GM12878 (cell line): ENCODE measurements at regions not wholly inside any gene's neighbourhood (a gene's known extent, or its start where the extent isn't known, plus 50 kb on each side); places are given as distances from the start of the nearest gene placed in this dataset.
A peak's percentile ranks its signal among the peaks of the same experiment; 100 is the strongest.

Source experiments
- ATAC-seq: fragments of 200-7000 bp; cut with Tn5 transposase; 3 replicates; pipeline ENCODE4 v1.9.1; 2020; ENCODE audit warnings: mild to moderate bottlenecking, moderate library complexity
- BruUV-seq: library from RNA; stranded (reverse); fragments of 400-500 nt; replicated peaks from 2 replicates; lab custom pipeline; 2021; lab: Mats Ljungman, UMichigan
- CTCF ChIA-PET: fragments of 300-600 bp; sonication (Branson Sonifier 250); formaldehyde crosslinking; extraction: SDS; loops from one replicate; lab custom pipeline; 2021; ENCODE audit warnings: inconsistent platforms; lab: Yijun Ruan, JAX
- POLR2A ChIA-PET: fragments of 350-600 bp; formaldehyde crosslinking; extraction: SDS; loops from one replicate; lab custom pipeline; 2021; ENCODE audit warnings: inconsistent platforms; lab: Charles Lee
- RAD21 ChIA-PET: fragments of 300-600 bp; sonication (Branson Sonifier 250); formaldehyde crosslinking; loops from one replicate; lab custom pipeline; 2023; ENCODE audit warnings: antibody characterized with exemption; ENCODE audit not compliant: unreplicated experiment; lab: Charles Lee
- SMC1A ChIA-PET: fragments of 300-600 bp; sonication (Branson Sonifier 250); formaldehyde crosslinking; loops from one replicate; lab custom pipeline; 2023; ENCODE audit not compliant: unreplicated experiment, uncharacterized antibody; lab: Charles Lee
- DNase-seq: peaks from one replicate; pipeline ENCODE4 v3.0.0-alpha.2; 2011; ENCODE audit warnings: low read depth, low spot score
- FAIRE-seq: peaks from 3 replicates; lab custom pipeline; 2011; peaks lifted over from hg19 to GRCh38; lab: Jason Lieb, UNC
- H2AFZ ChIP-seq: 2 replicates; pipeline ENCODE4 v1.6.0; 2011; ENCODE audit warnings: low read depth, low read length, control low read depth; ENCODE audit not compliant: control insufficient read depth
- H3K27ac ChIP-seq: 2 replicates; pipeline ENCODE4 v1.5.1; 2011; ENCODE audit warnings: control low read depth; ENCODE audit not compliant: control insufficient read depth, insufficient read depth
- H3K27me3 ChIP-seq, 2 experiments: replicated peaks in 1 of 2; 2 replicates each; pipeline versions ENCODE4 v1.6.0 to v1.6.1; 2011; ENCODE audit warnings: low read length in 1 of 2; ENCODE audit not compliant: control insufficient read depth in 2 of 2, insufficient read depth in 2 of 2
- H3K36me3 ChIP-seq, 2 experiments: 2 replicates each; pipeline ENCODE4 v1.5.1; 2011; ENCODE audit warnings: low read length in 1 of 2; ENCODE audit not compliant: control insufficient read depth in 2 of 2, insufficient read depth in 2 of 2
- H3K4me1 ChIP-seq: 2 replicates; pipeline ENCODE4 v1.6.1; 2011; ENCODE audit warnings: mild to moderate bottlenecking, low read length, moderate library complexity, mixed read lengths; ENCODE audit not compliant: control insufficient read depth, insufficient read depth
- H3K4me2 ChIP-seq: 2 replicates; pipeline ENCODE4 v1.6.0; 2011; ENCODE audit warnings: control low read depth; ENCODE audit not compliant: control insufficient read depth, insufficient read depth
- H3K4me3 ChIP-seq: fragments of 200-600 bp; sonication (generic); 2 replicates; pipeline ENCODE4 v1.5.1; 2016
- H3K79me2 ChIP-seq: 2 replicates; pipeline ENCODE4 v1.6.0; 2011; ENCODE audit warnings: low read length; ENCODE audit not compliant: control insufficient read depth, insufficient read depth
- H3K9ac ChIP-seq: 2 replicates; pipeline ENCODE4 v1.8.0; 2011; ENCODE audit warnings: low read length, control low read depth, mixed read lengths; ENCODE audit not compliant: control insufficient read depth, insufficient read depth
- H3K9me3 ChIP-seq: replicated peaks from 3 replicates; pipeline ENCODE4 v1.5.1; 2011; ENCODE audit warnings: mild to moderate bottlenecking, low read length; ENCODE audit not compliant: control insufficient read depth, insufficient read depth
- H4K20me1 ChIP-seq: 2 replicates; pipeline ENCODE4 v1.6.0; 2011; ENCODE audit not compliant: control insufficient read depth, insufficient read depth
- ATF2 ChIP-seq: IDR thresholded peaks from 2 replicates; pipeline ENCODE4 v1.6.1; 2012; ENCODE audit warnings: low read length, inconsistent platforms
- ATF3 ChIP-seq: IDR thresholded peaks from 2 replicates; pipeline ENCODE4 v1.6.1; 2011; ENCODE audit warnings: low read depth, mild to moderate bottlenecking, low read length, moderate library complexity, borderline replicate concordance; ENCODE audit errors: extremely low read depth
- BCLAF1 ChIP-seq: fragments of 450-650 bp; IDR thresholded peaks from 2 replicates; pipeline ENCODE4 v1.6.1; 2017; ENCODE audit warnings: antibody characterized with exemption, mild to moderate bottlenecking, moderate library complexity
- CBFB ChIP-seq: IDR thresholded peaks from 2 replicates; pipeline ENCODE4 v1.6.1; 2016; ENCODE audit warnings: antibody characterized with exemption, low read depth
- EED ChIP-seq: sonication (generic); IDR thresholded peaks from 2 replicates; pipeline ENCODE4 v1.6.1; 2016; ENCODE audit warnings: antibody characterized with exemption, low read depth
- FOS ChIP-seq: IDR thresholded peaks from 3 replicates; pipeline ENCODE4 v1.6.1; 2011; ENCODE audit warnings: borderline replicate concordance; ENCODE audit not compliant: insufficient read length; ENCODE audit errors: extremely low read depth
- FOXK2 ChIP-seq: fragments of 450-650 bp; IDR thresholded peaks from 2 replicates; pipeline ENCODE4 v1.6.1; 2017; ENCODE audit warnings: mild to moderate bottlenecking, moderate library complexity
- FOXM1 ChIP-seq: IDR thresholded peaks from 2 replicates; pipeline ENCODE4 v1.6.1; 2012; ENCODE audit warnings: low read depth, mild to moderate bottlenecking, inconsistent platforms, low read length, moderate library complexity
- RCOR1 ChIP-seq: conservative IDR thresholded peaks from 2 replicates; pipeline ENCODE4 v1.6.1; 2012; ENCODE audit warnings: low read depth, low read length, improper control_type of control experiment
- SMC3 ChIP-seq: IDR thresholded peaks from 2 replicates; pipeline ENCODE4 v1.6.1; 2011; ENCODE audit warnings: low read length, improper control_type of control experiment, borderline replicate concordance
- SP1 ChIP-seq: IDR thresholded peaks from one replicate; pipeline ENCODE4 v1.6.1; 2011; ENCODE audit warnings: low read depth, low read length
- TCF12 ChIP-seq: IDR thresholded peaks from 2 replicates; pipeline ENCODE4 v1.6.1; 2011; ENCODE audit warnings: low read depth, mild to moderate bottlenecking, low read length
- WGBS: methylation state at CpG from one replicate; pipeline ENCODE4 v1.1.6; 2016; ENCODE audit warnings: low lambda C conversion rate; ENCODE audit not compliant: insufficient replicate concordance, insufficient coverage; ENCODE audit errors: missing lambda C conversion rate; 5-methylcytosine and 5-hydroxymethylcytosine counted together
- in situ Hi-C: fragments of 300-500 bp; cut with MboI; formaldehyde crosslinking; loops from 9 replicates; pipeline ENCODE4 v1.14.3; 2018; ENCODE audit warnings: mixed read lengths
- intact Hi-C: fragments of 100-400 bp; cut with micrococcal nuclease; formaldehyde crosslinking; loops from one replicate; pipeline ENCODE4 v1.14.2; 2022; ENCODE audit not compliant: unreplicated experiment

DNA sequence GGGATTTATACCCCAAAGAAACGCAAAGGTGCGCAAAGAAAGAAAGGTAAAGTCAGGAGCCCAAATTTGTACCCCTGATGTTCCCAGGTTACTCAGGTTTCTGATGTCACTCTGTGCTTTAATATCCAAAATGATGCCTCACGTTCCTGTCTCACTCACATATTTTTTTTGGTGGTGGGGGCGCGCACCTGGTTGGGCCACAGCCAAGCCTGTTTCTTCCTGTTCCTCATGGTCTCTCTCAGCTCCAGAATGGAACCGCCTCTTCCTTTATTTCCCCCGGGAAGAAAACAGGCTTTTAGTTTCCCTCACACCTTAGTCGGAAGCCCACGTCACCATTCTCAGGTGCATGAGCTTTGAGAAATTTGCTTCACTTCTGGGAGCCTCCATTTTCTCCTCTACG lies 118.3 kb upstream of the BOD1 start:
- intact Hi-C loops = loop anchor here (5.0 kb wide), 2 partner anchors 47 to 238 kb away; no protein-coding TSS in a partner anchor
- in situ Hi-C loops = no loop called here
- TF ChIP-seq EED (0 out of 2 replicates have a peak, but pooled peaks have one; percentile 2), FOXK2 (no peak)
- peak overlapping the region; percentile 24; the same call in 1 of the 2 replicates for H3K9ac ChIP-seq
- H3K4me1 ChIP-seq = peaks cover 53% of the 10 kb centered on the region
- ChIA-PET CTCF (no interaction called here), RAD21 (interaction anchor here (0.6 to 5.5 kb wide), 4 partner anchors 10 to 175 kb away, joined by 3 to 22 read pairs (median 14); no protein-coding TSS in a partner anchor), SMC1A (interaction anchor here (0.7 to 4.4 kb wide), 12 partner anchors 9 to 192 kb away, joined by 3 to 28 read pairs (median 4); no protein-coding TSS in a partner anchor), POLR2A (interaction anchor here (0.9 to 1.0 kb wide), 2 partner anchors 11 to 37 kb away, joined by 3 to 4 read pairs; no protein-coding TSS in a partner anchor)
- H3K27me3 ChIP-seq = no peaks in the 10 kb centered on the region
- no peaks in the 10 kb centered on the region for H3K79me2 ChIP-seq
- ATAC-seq (no peak), DNase-seq (no peak), FAIRE-seq (no peak)
- no peaks in the 10 kb centered on the region for H3K9me3 ChIP-seq
- no peaks in the 10 kb centered on the region for H4K20me1 ChIP-seq
- H3K4me2 ChIP-seq = peak overlapping the region; percentile 29; the same call in 1 of the 2 replicates
- BruUV-seq = no TSS peak
- peak overlapping the region; percentile 43 for H3K27ac ChIP-seq
- H3K36me3 ChIP-seq = no peaks in the 10 kb centered on the region
- WGBS = 77% methylated on average over 10 of the region's 10 CpGs
- H2AFZ ChIP-seq = peak overlapping the region; percentile 28
- no peak overlapping the region for H3K4me3 ChIP-seq

GRCh38 chr5:173735184-173735583 lies 118.7 kb upstream of the BOD1 start:
- CTCF ChIA-PET = interaction anchor here (1.1 to 2.5 kb wide), 2 partner anchors 51 to 190 kb away, joined by 5 to 10 read pairs; no protein-coding TSS in a partner anchor
- H3K4me3 ChIP-seq = no peak overlapping the region
- H3K36me3 ChIP-seq = no peaks in the 10 kb centered on the region
- ATAC-seq (no peak), DNase-seq (no peak), FAIRE-seq (no peak)
- RAD21 ChIA-PET = interaction anchor here (0.9 to 5.5 kb wide), 6 partner anchors 10 to 120 kb away, joined by 3 to 22 read pairs (median 7); no protein-coding TSS in a partner anchor
- in situ Hi-C loops = no loop called here
- no TSS peak for BruUV-seq
- POLR2A ChIA-PET = interaction anchor here (1.0 kb wide), 1 partner anchor 38 kb away, joined by 4 read pairs; no protein-coding TSS in a partner anchor
- no peaks in the 10 kb centered on the region for H4K20me1 ChIP-seq
- H3K4me2 ChIP-seq = peak overlapping the region; percentile 29; the same call in 1 of the 2 replicates
- SMC1A ChIA-PET = interaction anchor here (0.9 to 4.4 kb wide), 10 partner anchors 9 to 192 kb away, joined by 3 to 28 read pairs (median 4); no protein-coding TSS in a partner anchor
- peak overlapping the region; percentile 28 for H2AFZ ChIP-seq
- H3K79me2 ChIP-seq = no peaks in the 10 kb centered on the region
- H3K4me1 ChIP-seq = peaks cover 53% of the 10 kb centered on the region
- H3K27me3 ChIP-seq = no peaks in the 10 kb centered on the region
- no peaks in the 10 kb centered on the region for H3K9me3 ChIP-seq
- H3K27ac ChIP-seq = peak overlapping the region; percentile 43
- 94% methylated on average over 11 of the region's 11 CpGs for WGBS
- 0 out of 2 replicates have a peak overlapping the region, but pooled peaks have one; percentile 11 for H3K9ac ChIP-seq
- intact Hi-C loops = loop anchor here (5.0 kb wide), 2 partner anchors 48 to 237 kb away; no protein-coding TSS in a partner anchor
- TF ChIP-seq FOXM1 (no peak), RCOR1 (no peak), SP1 (no peak), BCLAF1 (no peak), SMC3 (no peak), CBFB (no peak), TCF12 (no peak), ATF3 (no peak), ATF2 (no peak), FOS (no peak)
